K562 (cell line): ENCODE measurements at regions not wholly inside any gene's neighbourhood (a gene's known extent, or its start where the extent isn't known, plus 50 kb on each side); places are given as distances from the start of the nearest gene placed in this dataset.

Experiments
- ATAC-seq: fragments of 200-7000 bp; cut with Tn5 transposase; 3 replicates; pipeline ENCODE4 v1.9.1; 2020; ENCODE audit warnings: moderate library complexity
- BruUV-seq: library from RNA; stranded (reverse); fragments of 400-500 nt; replicated peaks from 2 replicates; lab custom pipeline; 2021; lab: Mats Ljungman, UMichigan
- CTCF ChIA-PET: fragments of 300-600 bp; formaldehyde crosslinking; extraction: SDS; loops from one replicate; lab custom pipeline; 2021; ENCODE audit warnings: low intra/inter-chr PET ratio; lab: Yijun Ruan, JAX
- POLR2A ChIA-PET: fragments of 300-600, 350-650 bp; sonication (Branson Sonifier 250); formaldehyde crosslinking; extraction: SDS; loops from one replicate; lab custom pipeline; 2021; ENCODE audit warnings: antibody characterized with exemption, inconsistent platforms; lab: Yijun Ruan, JAX
- DNase-seq, 4 experiments: peaks; one replicate each; pipeline versions ENCODE4 v3.0.0 to v3.0.0-alpha.2; 2011 to 2018; ENCODE audit warnings: low spot score in 3 of 4, mixed read lengths in 3 of 4; ENCODE audit errors: extremely low read depth in 1 of 4
- FAIRE-seq: peaks from 2 replicates; lab custom pipeline; 2011; peaks lifted over from hg19 to GRCh38; lab: Jason Lieb, UNC
- H2AFZ ChIP-seq: 2 replicates; pipeline ENCODE4 v1.6.0; 2011; ENCODE audit warnings: low read depth, low read length, control low read depth, inconsistent platforms
- H3K27ac ChIP-seq: fragments of 200-600 bp; 3 replicates; pipeline ENCODE4 v1.8.0; 2011; ENCODE audit warnings: low read depth, mild to moderate bottlenecking, control low read depth, inconsistent platforms, low read length, moderate library complexity, mixed read lengths; ENCODE audit errors: extremely low read depth
- H3K27me3 ChIP-seq, 2 experiments: fragments of 300-600 bp in 1 of 2; 2 replicates in 1 of 2; 3 replicates in 1 of 2; pipeline versions ENCODE4 v1.6.0 to v1.8.0; 2011; ENCODE audit warnings: inconsistent platforms in 2 of 2, low read length in 2 of 2, mild to moderate bottlenecking in 1 of 2, mixed read lengths in 1 of 2, moderate library complexity in 1 of 2; ENCODE audit not compliant: control insufficient read depth in 2 of 2, insufficient read depth in 2 of 2
- H3K36me3 ChIP-seq: fragments of 300-600 bp; 3 replicates; pipeline ENCODE4 v1.8.0; 2011; ENCODE audit warnings: mild to moderate bottlenecking, low read length, inconsistent platforms; ENCODE audit not compliant: control insufficient read depth, insufficient read depth
- H3K4me1 ChIP-seq, 2 experiments: fragments of 200-600 bp in 1 of 2; replicated peaks in 1 of 2; 2 replicates in 1 of 2; 3 replicates in 1 of 2; pipeline versions ENCODE4 v1.5.1 to v1.8.0; 2011; ENCODE audit warnings: inconsistent platforms in 2 of 2, low read length in 2 of 2, mild to moderate bottlenecking in 1 of 2, mixed read lengths in 1 of 2, moderate library complexity in 1 of 2; ENCODE audit not compliant: control insufficient read depth in 2 of 2, insufficient read depth in 2 of 2
- H3K4me2 ChIP-seq: 2 replicates; pipeline ENCODE4 v1.6.1; 2011; ENCODE audit warnings: low read length, control low read depth, inconsistent platforms, mixed read lengths; ENCODE audit not compliant: insufficient read depth
- H3K4me3 ChIP-seq: fragments of 200-600 bp; sonication (generic), shearing (Covaris generic); 2 replicates; pipeline ENCODE4 v1.5.1; 2016; ENCODE audit warnings: control low read depth, inconsistent platforms
- H3K79me2 ChIP-seq: fragments of 200-600 bp; 3 replicates; pipeline ENCODE4 v1.8.0; 2011; ENCODE audit warnings: low read length, inconsistent platforms; ENCODE audit not compliant: control insufficient read depth, insufficient read depth
- H3K9ac ChIP-seq, 2 experiments: 2 replicates each; pipeline versions ENCODE4 v1.6.0 to v1.6.1; 2011; ENCODE audit warnings: low read depth in 2 of 2, low read length in 2 of 2, control low read depth in 1 of 2, inconsistent platforms in 1 of 2, mild to moderate bottlenecking in 1 of 2, mixed read lengths in 1 of 2; ENCODE audit not compliant: insufficient read depth in 1 of 2
- H3K9me1 ChIP-seq: one replicate; pipeline ENCODE4 v1.6.0; 2011; ENCODE audit warnings: inconsistent platforms, mild to moderate bottlenecking, low read length, moderate library complexity; ENCODE audit not compliant: control insufficient read depth, insufficient read depth
- H3K9me3 ChIP-seq: replicated peaks from 2 replicates; pipeline ENCODE4 v1.5.1; 2011; ENCODE audit warnings: low read depth, low read length, inconsistent platforms; ENCODE audit not compliant: control insufficient read depth, insufficient read depth
- H4K20me1 ChIP-seq: replicated peaks from 2 replicates; pipeline ENCODE4 v1.6.1; 2011; ENCODE audit warnings: low read length, inconsistent platforms, mixed read lengths; ENCODE audit not compliant: control insufficient read depth, insufficient read depth
- ETV5 ChIP-seq: sonication (generic); formaldehyde crosslinking; IDR thresholded peaks from 2 replicates; pipeline ENCODE4 v1.4.0; 2020; ENCODE audit warnings: low read depth, mild to moderate bottlenecking, missing genetic modification reagents
- KHSRP ChIP-seq: fragments of 450-650 bp; IDR thresholded peaks from 2 replicates; pipeline ENCODE4 v1.6.1; 2017
- MTA1 ChIP-seq: fragments of 450-650 bp; IDR thresholded peaks from 2 replicates; pipeline ENCODE4 v1.6.1; 2017; ENCODE audit warnings: borderline replicate concordance
- MTA3 ChIP-seq: fragments of 450-650 bp; formaldehyde crosslinking; IDR thresholded peaks from 2 replicates; pipeline ENCODE4 v1.6.1; 2017; ENCODE audit warnings: mild to moderate bottlenecking, borderline replicate concordance
- ZBTB26 ChIP-seq: fragments of 450-650 bp; formaldehyde crosslinking; IDR thresholded peaks from 2 replicates; pipeline ENCODE4 v1.4.0; 2022; ENCODE audit warnings: missing genetic modification characterization
- ZNF449 ChIP-seq: fragments of 250-450 bp; sonication (Bioruptor Pico); IDR thresholded peaks from 2 replicates; pipeline ENCODE4 v1.8.0; 2022; ENCODE audit warnings: moderate library complexity, mild to moderate bottlenecking, inconsistent platforms
- ZNF57 ChIP-seq: fragments of 450-650 bp; formaldehyde crosslinking; IDR thresholded peaks from 2 replicates; pipeline ENCODE4 v1.4.0; 2020; ENCODE audit warnings: mild to moderate bottlenecking, moderate library complexity
- WGBS: fragments of 100-300 bp; shearing (Covaris generic); methylation state at CpG from one replicate; pipeline ENCODE4 v1.1.6; 2016; ENCODE audit warnings: low coverage, mixed read lengths; ENCODE audit not compliant: insufficient coverage; ENCODE audit errors: missing lambda C conversion rate; 5-methylcytosine and 5-hydroxymethylcytosine counted together
- in situ Hi-C: fragments of 300-500 bp; cut with MboI; formaldehyde crosslinking; loops from 4 replicates; pipeline ENCODE4 v1.15.0; 2018; ENCODE audit warnings: inconsistent platforms, mixed read lengths
- intact Hi-C: fragments of 100-400 bp; cut with micrococcal nuclease; formaldehyde crosslinking; loops from 2 replicates; pipeline ENCODE4 v1.14.2; 2022
- TF ChIP-seq, protein P1 (sequence below): fragments of 450-650 bp; IDR thresholded peaks from 2 replicates; pipeline ENCODE4 v1.6.1; 2016; ENCODE audit warnings: missing biosample characterization, missing genetic modification characterization
- TF ChIP-seq, protein P2 (sequence below): sonication (generic); formaldehyde crosslinking; IDR thresholded peaks from 2 replicates; pipeline ENCODE4 v1.8.0; 2022; ENCODE audit warnings: mild to moderate bottlenecking, missing genetic modification reagents
- TF ChIP-seq, protein P3 (sequence below): fragments of 450-650 bp; IDR thresholded peaks from 2 replicates; pipeline ENCODE4 v1.6.1; 2016; ENCODE audit warnings: antibody characterized with exemption
- TF ChIP-seq, protein P4 (sequence below): fragments of 250-450 bp; sonication (Bioruptor Pico); IDR thresholded peaks from 2 replicates; pipeline ENCODE4 v1.4.0; 2020; ENCODE audit warnings: mild to moderate bottlenecking
- TF ChIP-seq, protein P5 (sequence below): fragments of 450-650 bp; IDR thresholded peaks from 2 replicates; pipeline ENCODE4 v1.6.1; 2016

DNA sequence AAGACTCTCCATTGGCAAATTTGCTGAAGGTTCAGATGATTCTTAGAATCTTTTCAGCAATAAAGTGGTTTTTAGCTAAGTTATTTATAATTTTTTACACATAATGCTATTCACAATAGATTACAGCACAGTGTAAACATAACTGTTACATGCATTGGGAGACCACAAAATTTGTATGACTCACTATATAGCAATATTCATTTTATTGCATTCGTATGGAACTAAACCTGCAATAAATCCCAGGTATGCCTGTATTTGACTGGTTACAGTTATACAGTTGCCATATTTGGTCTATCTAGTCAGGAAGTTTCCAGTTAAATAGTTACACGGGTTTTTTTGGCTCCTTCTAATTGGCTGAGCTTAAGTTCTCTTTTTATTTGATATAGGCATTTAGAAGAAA lies 220.8 kb downstream of the MRPS30 start (continued):
- TF ChIP-seq, protein P1, sequence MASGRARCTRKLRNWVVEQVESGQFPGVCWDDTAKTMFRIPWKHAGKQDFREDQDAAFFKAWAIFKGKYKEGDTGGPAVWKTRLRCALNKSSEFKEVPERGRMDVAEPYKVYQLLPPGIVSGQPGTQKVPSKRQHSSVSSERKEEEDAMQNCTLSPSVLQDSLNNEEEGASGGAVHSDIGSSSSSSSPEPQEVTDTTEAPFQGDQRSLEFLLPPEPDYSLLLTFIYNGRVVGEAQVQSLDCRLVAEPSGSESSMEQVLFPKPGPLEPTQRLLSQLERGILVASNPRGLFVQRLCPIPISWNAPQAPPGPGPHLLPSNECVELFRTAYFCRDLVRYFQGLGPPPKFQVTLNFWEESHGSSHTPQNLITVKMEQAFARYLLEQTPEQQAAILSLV (tag): no peak
- TF ChIP-seq ZNF57 (CRISPR knock-in tag) (no peak), MTA3 (no peak)

GRCh38 chr5:45035991-45036390 lies 227.2 kb downstream of the MRPS30 start:
- intact Hi-C loops (no loop called here), in situ Hi-C loops (no loop called here)
- no TSS peak for BruUV-seq
- Histone ChIP-seq H3K4me2 (no peak overlapping the region), H3K9me1 (no peaks in the 10 kb centered on the region), H2AFZ (no peak overlapping the region), H3K27me3 (no peaks in the 10 kb centered on the region), H3K79me2 (no peaks in the 10 kb centered on the region), H4K20me1 (no peaks in the 10 kb centered on the region), H3K4me3 (no peak overlapping the region), H3K4me1 (no peaks in the 10 kb centered on the region), H3K9ac (no peak overlapping the region), H3K27ac (no peak overlapping the region), H3K9me3 (no peaks in the 10 kb centered on the region; the same call in 1 of the 2 replicates), H3K36me3 (no peaks in the 10 kb centered on the region)
- no peak for DNase-seq
- CTCF ChIA-PET: no interaction called here
- WGBS: 0% methylated on average over 1 of the region's 1 CpG
- FAIRE-seq: no peak
- ATAC-seq: no peak
- POLR2A ChIA-PET: no interaction called here
- TF ChIP-seq, protein P2, sequence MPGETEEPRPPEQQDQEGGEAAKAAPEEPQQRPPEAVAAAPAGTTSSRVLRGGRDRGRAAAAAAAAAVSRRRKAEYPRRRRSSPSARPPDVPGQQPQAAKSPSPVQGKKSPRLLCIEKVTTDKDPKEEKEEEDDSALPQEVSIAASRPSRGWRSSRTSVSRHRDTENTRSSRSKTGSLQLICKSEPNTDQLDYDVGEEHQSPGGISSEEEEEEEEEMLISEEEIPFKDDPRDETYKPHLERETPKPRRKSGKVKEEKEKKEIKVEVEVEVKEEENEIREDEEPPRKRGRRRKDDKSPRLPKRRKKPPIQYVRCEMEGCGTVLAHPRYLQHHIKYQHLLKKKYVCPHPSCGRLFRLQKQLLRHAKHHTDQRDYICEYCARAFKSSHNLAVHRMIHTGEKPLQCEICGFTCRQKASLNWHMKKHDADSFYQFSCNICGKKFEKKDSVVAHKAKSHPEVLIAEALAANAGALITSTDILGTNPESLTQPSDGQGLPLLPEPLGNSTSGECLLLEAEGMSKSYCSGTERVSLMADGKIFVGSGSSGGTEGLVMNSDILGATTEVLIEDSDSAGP: no peak
- TF ChIP-seq MTA1 (no peak), ETV5 (CRISPR knock-in tag) (no peak), ZNF449 (CRISPR knock-in tag) (no peak), ZBTB26 (CRISPR knock-in tag) (no peak), KHSRP (no peak)
- TF ChIP-seq, protein P3, sequence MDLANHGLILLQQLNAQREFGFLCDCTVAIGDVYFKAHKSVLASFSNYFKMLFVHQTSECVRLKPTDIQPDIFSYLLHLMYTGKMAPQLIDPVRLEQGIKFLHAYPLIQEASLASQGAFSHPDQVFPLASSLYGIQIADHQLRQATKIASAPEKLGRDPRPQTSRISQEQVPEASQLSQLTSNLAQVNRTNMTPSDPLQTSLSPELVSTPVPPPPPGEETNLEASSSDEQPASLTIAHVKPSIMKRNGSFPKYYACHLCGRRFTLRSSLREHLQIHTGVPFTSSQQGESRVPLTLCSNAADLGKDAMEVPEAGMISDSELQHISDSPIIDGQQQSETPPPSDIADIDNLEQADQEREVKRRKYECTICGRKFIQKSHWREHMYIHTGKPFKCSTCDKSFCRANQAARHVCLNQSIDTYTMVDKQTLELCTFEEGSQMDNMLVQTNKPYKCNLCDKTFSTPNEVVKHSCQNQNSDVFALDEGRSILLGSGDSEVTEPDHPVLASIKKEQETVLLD: no peak
- TF ChIP-seq, protein P4, sequence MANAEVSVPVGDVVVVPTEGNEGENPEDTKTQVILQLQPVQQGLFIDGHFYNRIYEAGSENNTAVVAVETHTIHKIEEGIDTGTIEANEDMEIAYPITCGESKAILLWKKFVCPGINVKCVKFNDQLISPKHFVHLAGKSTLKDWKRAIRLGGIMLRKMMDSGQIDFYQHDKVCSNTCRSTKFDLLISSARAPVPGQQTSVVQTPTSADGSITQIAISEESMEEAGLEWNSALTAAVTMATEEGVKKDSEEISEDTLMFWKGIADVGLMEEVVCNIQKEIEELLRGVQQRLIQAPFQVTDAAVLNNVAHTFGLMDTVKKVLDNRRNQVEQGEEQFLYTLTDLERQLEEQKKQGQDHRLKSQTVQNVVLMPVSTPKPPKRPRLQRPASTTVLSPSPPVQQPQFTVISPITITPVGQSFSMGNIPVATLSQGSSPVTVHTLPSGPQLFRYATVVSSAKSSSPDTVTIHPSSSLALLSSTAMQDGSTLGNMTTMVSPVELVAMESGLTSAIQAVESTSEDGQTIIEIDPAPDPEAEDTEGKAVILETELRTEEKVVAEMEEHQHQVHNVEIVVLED (CRISPR knock-in tag): no peak
- TF ChIP-seq, protein P5, sequence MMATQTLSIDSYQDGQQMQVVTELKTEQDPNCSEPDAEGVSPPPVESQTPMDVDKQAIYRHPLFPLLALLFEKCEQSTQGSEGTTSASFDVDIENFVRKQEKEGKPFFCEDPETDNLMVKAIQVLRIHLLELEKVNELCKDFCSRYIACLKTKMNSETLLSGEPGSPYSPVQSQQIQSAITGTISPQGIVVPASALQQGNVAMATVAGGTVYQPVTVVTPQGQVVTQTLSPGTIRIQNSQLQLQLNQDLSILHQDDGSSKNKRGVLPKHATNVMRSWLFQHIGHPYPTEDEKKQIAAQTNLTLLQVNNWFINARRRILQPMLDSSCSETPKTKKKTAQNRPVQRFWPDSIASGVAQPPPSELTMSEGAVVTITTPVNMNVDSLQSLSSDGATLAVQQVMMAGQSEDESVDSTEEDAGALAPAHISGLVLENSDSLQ: no peak
